GM19023 (cell line): ENCODE measurements at regions not wholly inside any gene's neighbourhood (a gene's known extent, or its start where the extent isn't known, plus 50 kb on each side); places are given as distances from the start of the nearest gene placed in this dataset.
"Not testable (repeated sequence)": the region's sequence is repeated elsewhere in the genome, so short reads cannot be mapped to it uniquely, and the experiment has no call there.

Experiments used
- ATAC-seq: cut with Tn5 transposase; IDR thresholded peaks from one replicate; pipeline ENCODE4 v1.9.1; 2021; ENCODE audit warnings: mild to moderate bottlenecking, moderate library complexity; ENCODE audit not compliant: unreplicated experiment

DNA sequence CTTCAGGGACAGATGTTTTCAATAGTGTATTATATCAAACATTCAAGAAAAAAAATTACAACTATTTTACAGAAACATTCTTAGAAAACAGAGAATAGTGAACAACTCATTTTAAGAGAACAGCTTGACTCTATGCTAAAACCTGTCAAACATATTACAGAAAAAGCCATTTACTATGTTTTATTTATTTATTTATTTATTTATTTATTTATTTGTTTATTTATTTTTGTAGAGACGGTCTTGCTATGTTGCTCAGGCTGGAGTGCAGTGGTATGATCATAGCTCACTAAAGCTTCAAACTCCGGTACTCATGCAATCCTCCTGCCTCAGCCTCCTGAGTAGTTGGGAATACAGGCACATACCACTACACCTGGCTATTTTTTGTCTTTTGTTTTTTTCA is 317.9 kb upstream of the HTR1E start:
- ATAC-seq = no peak

DNA sequence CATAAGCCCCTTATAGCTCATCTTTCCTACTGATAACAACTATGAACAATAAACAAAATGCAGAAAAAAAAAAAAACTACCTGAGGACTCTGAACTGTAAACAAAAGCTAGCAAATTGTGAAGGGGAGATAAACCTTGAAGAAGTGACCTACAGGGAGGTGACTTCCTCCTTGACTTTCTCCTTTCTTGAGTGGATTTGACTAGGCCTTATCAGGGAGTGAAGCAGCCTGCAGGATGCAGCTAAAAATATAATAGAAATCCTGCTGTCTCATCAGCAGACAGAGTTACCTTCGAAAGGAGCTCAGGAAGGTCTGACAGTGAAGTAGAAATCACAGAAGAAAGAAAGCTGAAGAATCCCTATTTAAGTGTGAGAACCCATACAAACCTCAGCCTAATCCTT is 322.0 kb upstream of the HTR1E start:
- ATAC-seq = no peak

DNA sequence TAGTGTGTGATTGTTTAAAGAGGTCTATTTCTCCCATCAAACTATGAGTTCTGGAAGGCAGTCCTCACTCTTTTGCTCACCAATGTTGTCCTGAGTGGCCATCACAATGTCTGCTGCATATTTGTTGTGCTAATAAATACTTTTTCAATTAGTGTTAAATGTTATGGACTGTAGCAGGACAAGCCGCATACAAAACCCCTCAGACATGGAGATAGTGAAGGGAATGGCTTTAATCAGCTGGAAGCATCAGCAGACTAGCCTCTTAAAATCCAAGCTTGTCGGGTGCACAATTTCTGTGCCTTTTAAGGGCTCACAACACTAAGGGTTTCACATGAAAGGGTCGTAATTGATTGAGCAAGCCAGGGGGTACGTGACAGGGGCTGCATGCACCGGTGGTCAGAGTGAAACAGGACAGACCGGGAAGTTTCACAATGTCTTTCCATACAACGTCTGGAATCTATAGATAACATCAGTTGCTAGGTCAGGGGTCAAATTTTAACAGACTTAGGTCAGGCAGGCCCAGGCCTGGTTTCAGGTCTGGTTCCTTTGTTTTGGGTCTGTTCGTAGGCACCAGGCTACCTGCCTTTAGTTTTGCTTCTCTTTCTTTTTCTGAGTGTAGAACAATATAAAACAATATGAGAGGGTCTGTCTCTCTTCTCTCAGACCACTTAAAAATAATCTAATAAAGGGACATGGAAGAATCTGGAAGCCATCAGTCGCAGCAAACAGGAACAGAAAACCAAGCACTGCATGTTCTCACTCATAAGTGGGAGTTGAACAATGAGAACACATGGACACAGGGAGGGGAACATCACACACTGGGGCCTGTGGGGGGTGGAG is 327.6 kb upstream of the HTR1E start:
- no peak for ATAC-seq

DNA sequence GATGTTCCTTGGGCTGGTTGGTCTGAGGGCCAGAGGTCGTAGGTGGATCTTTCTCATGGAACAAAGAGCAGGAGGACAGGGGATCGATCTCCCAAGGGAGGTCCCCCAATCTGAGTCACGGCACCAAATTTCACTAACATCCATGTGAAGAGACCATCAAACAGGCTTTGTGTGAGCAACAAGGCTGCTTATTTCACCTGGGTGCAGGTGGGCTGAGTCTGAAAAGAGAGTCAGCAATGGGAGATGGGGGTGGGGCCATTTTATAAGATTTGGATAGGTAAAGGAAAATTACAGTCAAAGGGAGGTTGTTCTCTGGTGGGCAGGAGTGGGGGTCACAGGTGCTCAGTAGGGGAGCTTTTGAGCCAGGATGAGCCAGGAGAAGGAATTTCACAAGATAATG is 334.0 kb upstream of the HTR1E start:
- ATAC-seq = not testable (repeated sequence)

DNA sequence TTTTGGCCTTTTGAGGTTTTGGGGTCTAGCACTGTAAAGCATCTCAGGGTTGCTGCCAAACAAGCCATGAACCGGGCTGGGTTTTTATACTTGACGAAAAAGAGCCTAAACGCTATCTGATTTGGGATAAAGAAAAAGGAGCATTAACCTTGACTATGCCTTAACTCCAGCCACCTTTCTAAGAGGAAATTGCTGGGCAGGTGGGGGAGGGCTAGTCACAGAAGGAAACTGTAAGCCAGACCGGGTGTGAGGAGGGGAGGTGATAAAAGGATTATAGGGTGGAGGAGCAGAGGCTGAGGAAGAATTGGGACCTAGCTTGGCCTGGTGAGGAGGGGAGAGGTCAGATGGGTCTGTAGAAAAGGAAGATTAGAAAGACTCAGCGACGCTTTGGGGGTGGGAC is 335.2 kb upstream of the HTR1E start:
- ATAC-seq = not testable (repeated sequence)

DNA sequence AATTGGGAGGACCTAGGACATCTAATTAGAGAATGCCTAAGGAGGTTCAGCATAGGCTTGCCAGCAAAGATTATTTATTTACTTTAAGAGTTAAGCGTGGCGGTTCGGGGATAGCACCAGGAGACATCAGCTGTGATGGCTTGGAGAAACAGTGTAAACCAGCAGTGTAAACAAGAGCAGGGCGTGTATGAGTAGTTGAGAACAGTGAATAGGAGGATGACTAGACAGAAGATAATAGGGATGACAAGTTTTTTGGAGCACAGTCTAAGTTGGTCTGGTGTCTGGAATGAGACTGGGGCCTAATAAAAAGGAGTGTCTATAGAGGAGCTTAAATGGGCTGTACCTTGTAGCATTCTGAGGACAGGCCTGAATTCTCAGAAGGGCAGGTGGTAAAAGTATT is 338.4 kb upstream of the HTR1E start:
- not testable (repeated sequence) for ATAC-seq

DNA sequence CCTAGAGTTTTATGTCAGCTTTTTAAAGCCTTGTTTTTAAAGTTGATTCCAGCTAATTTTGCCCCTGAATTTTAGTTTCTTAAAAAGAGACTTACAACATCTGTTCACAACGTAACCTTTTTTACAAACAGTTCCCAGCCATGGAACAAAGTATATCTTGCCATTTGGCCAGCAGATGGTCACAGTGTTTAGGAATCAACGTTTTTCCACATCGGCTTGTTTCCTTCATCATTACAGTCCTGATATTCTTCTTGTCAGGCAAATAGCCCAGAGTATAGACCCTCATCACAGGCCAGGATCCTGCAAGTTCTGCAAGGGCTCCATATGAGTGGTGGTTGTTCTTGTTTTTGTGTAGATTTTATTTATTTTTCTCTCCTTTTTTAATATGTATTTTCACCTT is 341.7 kb upstream of the HTR1E start:
- no peak for ATAC-seq

DNA sequence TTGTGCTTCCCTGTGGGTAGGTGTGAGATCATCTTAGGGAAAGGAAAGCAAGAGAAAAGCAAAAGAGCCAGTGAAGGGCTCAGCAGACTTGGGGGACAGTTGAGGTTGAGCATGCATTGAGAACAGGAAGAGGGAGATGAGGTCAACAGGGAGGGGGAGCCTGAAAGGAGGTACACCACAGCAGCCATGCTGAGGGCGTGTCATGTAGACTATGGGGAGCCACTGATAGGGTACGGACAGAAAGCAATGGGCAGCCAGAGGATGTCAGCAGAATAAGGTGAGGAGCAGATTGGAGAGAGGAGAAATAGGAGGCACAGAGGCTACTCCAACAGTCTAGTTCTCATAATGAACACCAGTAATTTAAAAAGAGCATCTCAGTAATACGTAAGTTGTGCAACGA is 351.1 kb upstream of the HTR1E start:
- ATAC-seq = no peak

DNA sequence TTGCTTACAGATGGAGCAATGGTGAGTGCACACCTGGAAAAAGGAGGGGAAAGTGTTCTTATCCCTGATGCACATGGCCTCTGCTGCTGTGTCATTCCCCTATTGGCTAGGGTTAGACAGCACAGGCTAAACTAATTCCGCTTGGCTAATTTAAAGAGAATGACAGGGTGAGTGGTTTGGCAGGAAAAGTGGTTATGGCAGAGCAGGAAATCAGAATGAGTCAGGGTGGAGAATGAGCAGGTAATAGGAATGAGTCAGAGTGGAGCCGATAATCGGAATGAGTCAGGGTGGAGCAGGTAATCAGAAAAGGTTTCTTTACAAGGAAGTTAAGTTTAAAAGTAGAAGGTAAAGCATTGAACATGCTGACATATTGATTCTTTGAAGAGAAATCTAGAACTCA is 355.5 kb upstream of the HTR1E start:
- no peak for ATAC-seq

DNA sequence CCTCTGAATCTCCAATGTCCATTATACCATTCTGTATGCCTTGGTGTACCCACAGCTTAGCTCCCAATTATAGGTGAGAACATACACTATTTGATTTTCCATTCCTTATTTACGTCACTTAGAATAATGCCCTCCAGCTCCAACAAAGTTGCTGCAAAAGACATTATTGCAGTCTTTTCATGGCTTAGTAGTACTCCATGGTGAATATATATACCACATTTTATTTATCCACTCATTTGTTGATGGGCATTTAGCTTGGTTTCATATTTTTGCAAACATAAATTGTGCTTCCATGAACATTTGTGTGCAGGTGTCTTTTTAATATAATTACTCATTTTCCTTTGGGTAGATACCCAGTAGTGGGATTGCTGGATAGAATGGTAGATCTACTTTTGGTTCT is 374.1 kb upstream of the HTR1E start:
- no peak for ATAC-seq

DNA sequence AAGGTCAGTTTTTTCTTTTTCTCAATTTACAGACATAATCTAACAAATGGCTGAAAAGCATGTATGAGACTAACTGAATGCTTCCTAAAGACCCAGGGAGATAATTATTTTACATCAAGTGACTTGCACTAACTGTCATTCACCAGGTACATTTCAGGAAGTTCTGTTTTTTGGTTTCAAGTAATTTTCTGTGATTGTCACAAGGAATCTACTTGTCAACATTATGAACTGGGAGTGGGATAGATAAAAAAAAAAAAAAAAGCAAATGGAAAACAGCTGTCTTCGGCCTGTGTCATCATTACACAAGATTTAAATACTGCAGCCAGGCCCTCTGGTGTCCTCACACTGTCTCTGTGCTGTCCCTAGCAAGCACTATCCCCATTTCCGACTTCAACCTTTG is 379.0 kb upstream of the HTR1E start:
- ATAC-seq = no peak

DNA sequence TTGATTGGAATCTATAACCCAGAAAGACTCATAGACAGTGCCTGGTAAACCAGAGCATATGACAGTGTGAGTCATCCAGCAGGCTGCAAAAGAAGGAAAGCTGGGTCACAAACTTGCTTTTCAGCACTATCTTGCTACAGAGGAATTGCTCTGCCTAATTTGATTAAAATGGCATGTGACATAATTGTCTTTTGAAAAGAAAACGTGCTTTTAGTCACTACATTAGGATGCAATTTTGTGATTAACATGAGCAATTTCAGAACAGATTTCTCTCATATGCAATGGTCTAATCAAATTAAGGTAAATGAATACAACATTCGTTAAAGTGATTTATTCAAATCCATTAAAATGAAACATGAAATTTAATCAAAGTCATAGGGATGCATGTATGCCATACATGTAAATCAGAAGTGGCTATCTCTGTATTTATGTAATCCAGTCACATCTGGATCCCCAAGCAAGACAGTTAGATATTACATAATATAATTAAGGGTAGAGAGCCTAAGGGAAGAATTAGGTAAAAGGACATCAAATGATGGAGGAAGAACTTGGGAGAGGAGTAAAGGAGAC is 400.0 kb upstream of the HTR1E start:
- no peak for ATAC-seq

DNA sequence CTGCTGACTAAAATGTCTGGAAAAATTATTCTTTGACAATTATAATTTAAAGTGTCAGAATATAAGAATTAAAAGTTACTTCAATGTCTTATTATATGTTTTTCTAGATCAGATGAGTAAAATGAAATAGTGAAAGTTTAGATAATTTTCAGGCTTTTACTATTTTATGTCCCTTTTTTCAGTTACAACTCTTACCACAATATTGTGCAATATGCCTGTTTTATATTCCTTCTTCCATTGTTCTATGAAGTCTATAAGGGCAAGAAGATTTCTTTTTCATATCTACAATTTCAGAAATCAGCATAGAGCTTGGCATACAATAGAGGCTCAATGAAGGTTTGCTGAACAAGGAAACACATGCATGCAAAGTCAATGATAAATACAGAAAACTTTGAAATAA is 401.2 kb upstream of the HTR1E start:
- no peak for ATAC-seq

DNA sequence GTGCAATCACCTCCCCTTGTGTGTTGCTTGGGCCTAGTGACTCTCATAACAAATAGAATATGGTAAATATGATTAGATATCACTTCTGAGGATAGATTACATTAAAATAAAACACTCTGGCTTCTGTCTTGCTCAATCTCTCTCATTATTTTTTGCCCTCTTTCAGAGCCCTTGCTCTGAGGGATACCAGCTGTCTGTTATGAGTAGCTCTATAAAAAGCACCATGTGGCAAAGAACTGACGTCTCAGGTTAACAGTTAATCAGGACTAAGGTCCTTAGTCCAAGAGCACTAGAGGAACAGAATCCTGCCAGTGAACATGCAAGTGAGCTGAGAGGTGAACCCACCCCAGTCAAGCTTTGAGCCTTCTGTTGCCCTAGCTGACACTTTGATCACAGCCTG is 402.2 kb upstream of the HTR1E start:
- ATAC-seq = no peak

DNA sequence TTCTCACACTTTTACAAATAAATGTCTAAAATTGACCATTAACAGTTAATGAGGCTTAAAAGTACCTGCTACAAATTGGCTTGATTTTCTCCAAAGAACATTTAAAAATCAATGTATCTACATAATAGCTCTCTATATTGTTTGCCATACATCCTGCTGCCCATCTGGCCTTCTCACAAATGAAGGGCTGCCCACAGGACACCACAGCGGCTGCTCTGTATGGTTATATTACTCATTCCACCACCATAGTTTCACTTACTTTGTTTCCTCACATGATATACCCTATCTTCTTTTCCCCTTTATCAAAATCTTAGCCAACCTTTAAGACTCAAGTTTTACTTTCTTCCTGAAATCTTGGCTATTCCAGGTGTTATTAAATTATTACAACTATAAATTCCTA is 407.7 kb upstream of the HTR1E start:
- ATAC-seq = no peak

DNA sequence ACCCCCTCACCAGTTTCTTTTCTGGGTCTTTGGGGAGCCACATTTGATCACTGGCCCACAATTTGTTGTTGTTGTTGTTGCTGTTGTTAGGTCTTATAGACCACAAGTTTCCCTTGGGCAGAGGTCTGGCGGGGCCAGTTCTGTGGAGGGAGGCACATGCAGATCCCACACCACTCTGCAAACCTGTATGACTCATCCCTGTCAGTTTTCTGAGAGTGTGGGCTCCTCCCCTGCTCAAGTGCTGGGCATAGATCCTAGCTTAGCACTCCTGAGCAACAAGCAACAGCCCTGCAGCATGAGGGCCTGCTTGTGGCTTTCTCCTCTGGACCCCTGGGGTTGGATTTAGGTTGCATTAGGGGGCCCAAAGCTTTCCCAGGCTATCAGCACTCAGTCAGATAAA is 411.1 kb upstream of the HTR1E start:
- no peak for ATAC-seq

DNA sequence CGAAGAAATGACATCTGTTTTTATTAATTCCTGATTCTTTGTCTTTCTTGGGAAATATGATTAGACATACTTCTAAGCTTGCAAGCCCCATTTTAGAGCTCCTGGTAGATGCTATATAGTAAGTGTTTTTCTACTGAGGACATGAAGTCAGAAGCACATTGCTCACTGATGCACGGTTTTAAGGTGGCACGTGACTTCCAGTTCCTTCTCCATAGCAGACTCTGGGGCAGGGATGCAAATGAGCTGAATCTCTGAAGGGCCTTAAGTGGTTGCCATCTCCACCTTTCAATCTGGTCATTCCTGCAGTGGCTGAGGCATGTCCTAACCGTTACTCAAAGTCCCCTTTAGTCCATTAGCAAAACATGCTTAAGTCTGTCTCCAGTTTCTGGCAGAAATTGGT is 421.2 kb upstream of the HTR1E start:
- no peak for ATAC-seq

DNA sequence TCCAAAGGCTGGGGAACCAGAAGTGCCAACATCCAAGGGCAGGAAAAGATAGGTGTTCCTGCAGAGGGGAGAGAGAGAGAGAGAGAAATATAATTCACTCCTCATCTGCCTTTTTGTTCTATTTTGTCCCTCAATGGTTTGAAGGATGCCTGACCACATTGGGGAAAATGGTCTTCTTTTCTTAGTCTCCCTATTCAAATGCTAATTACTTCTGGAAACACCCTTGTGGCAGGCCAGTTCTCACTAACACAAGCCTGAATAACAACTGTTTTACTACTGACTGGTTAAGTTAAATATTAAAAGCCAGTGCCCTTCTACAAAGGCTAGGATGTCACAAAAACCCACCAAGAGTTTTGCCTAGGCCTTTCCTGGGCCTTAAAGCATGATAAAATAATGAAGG is 425.4 kb upstream of the HTR1E start:
- ATAC-seq = no peak

DNA sequence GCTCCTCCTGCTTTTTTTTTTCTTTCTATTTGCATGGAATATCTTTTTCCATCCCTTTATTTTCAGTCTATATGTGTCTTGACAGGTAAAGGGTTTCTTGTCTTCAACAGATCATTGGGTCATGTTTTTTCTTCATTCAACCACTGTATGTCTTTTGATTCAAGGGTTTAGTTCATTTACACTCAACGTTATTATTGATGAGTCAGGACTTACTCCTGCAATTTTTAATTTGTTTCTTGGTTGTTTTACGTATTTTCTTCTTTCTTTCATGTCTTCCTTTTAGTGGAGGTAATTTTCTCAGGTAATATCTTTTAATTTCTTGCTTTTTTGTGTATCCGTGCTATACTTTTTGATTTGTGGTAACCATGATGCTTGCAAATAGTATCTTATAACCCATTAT is 429.1 kb upstream of the HTR1E start:
- no peak for ATAC-seq

DNA sequence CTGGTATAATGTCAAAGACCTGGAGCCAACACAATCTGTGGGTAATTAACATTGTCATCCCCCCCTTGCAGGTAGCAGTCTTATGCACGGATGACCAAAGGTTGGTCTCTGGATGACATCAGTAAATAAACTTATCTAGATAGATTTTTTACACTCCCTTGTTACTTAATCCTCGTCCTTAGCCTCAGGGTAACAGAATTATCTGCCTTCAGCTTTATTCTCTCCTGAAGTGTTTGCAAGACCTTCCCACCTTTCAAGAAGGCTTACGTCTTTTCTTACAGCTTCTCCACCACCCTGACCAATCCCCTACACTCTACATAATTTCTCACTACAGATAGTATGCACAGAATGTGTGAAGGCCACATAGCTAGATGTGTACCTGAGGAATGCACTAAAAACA is 434.8 kb upstream of the HTR1E start:
- ATAC-seq = no peak

DNA sequence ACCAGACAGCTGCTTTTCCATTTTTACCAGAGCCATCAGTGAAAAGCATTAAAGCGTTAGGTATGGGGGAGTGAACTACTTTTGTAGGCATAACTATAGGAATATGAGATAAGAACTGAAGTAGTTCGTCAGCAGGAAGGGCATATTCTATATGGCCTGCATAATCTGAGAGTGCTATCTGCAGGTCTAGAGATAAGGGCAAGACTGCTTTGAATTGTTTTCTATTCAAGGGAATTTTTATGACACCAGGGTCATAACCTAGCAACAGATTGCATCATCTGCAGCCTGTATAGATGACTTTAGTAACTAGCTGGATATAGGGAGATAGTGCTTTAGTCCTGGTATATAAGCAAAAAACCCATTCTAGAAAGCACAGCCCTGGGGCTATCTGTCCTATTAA is 437.3 kb upstream of the HTR1E start:
- ATAC-seq = no peak

DNA sequence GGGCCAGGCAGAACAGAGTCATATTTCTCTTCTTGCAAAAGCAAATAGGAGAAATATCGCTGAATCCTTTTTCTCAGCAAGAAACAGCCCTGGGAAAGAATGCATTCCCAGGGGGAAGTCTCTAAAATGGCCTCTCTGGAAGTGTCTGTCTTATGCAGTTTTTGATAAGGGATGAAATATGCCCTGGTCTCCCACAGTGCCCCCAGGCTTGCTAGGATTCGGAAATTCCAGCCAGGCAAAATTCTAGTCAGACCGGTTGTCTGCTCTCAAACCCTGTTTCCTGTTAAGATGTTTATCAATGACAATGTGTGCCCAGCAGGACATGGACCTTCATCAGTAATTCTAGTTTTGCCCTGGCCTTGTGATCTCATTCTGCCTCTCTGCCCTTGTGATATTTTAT is 448.3 kb upstream of the HTR1E start:
- not testable (repeated sequence) for ATAC-seq

DNA sequence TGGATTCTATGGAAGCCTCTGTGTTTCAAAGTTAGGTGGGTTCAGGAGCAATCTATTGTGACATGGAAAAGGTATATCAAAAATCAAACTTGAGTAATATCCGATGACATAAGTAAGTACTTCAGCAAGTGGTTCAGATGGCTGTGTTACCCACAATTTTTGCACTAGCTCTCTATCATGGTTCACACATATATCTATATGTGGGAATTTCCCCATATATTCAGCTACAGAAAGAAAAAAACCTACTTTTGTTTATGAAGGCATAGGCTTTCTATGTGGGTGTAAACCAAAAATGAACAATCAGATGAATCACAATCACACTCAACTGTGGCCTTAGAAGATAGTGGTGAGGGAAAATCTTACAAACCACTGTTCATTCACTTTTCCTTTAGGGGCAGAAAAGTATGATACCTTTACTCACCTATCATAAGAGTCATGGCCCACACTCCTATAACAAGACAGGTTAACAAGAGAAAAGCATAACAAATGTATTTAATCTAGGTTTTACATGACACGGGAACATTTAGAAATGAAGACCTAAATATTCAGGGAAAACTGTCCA is 449.6 kb upstream of the HTR1E start:
- no peak for ATAC-seq
